ENCODE measurements at regions not wholly inside any gene's neighbourhood (a gene's known extent, or its start where the extent isn't known, plus 50 kb on each side); places are given as distances from the start of the nearest gene placed in this dataset.

DNA sequence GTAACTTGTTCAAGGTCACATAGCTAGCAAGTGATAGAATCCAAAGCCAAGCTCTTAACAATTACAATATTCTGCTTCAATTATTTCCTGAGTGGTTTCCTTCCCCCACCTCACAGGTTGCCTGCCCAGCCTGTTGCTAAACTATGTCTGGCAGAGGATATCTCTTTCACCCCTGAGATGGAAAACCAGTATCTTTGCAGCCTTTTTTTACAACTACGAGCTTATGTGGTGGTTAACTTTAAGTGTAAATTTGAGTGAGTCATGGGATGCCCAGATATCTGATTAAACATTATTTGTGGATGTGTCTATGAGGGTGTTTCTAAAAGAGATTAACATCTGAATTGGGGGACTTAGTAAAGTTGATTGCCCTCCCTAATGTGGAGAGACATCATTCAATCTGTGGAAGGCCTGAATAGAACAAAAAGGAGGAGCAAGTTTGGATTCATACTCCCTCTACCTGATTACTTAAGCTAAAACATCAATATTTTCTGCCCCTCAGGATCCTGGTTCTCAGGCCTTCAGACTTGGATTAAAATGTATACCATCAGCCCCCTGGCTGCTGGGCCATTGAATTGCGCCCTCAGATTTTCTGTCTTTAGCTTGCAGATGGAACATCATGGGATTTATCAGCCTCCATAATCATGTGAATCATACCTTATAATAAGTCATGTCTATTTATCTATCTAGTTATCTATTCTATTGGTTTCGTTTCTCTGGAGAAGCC lies 911.9 kb downstream of the METTL15 start:
- ChIA-PET POLR2A (no interaction called here), CTCF (no interaction called here)
- Mint-ChIP-seq H3K36me3 (ENCODE audit: low read depth) (no peaks in the 10 kb centered on the region), H3K27ac (no peak overlapping the region), H3K9me3 (no peaks in the 10 kb centered on the region), H3K4me1 (no peaks in the 10 kb centered on the region), H3K27me3 (no peaks in the 10 kb centered on the region), H3K4me3 (no peak overlapping the region)
- TF ChIP-seq, protein P1, sequence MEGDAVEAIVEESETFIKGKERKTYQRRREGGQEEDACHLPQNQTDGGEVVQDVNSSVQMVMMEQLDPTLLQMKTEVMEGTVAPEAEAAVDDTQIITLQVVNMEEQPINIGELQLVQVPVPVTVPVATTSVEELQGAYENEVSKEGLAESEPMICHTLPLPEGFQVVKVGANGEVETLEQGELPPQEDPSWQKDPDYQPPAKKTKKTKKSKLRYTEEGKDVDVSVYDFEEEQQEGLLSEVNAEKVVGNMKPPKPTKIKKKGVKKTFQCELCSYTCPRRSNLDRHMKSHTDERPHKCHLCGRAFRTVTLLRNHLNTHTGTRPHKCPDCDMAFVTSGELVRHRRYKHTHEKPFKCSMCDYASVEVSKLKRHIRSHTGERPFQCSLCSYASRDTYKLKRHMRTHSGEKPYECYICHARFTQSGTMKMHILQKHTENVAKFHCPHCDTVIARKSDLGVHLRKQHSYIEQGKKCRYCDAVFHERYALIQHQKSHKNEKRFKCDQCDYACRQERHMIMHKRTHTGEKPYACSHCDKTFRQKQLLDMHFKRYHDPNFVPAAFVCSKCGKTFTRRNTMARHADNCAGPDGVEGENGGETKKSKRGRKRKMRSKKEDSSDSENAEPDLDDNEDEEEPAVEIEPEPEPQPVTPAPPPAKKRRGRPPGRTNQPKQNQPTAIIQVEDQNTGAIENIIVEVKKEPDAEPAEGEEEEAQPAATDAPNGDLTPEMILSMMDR (IDR thresholded peaks at IDR 0.05) = no peak
- ATAC-seq (ENCODE audit: low read depth) (no peak), DNase-seq (no peak)
- intact Hi-C loops (cut with micrococcal nuclease) = no loop called here

DNA sequence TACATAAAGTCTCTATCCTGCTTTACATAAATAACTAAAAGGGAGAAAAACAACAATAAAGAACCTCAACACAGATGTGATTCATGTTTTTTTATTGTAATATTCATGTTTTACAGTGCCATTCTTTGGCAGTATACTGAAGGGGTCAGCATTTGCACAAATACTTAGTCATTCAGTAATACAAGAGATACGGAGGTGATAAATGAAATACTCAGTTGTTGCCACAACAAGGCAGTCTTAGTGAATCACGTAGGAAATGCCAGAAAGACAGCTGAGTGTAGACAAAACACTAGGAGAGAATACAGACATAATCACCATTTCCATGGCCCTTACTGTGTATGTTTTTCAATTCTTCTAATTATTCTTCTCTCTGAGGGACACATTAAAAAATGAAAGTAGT lies 910.4 kb downstream of the METTL15 start:
- CTCF ChIA-PET = no interaction called here
- H3K27ac Mint-ChIP-seq = no peak overlapping the region
- TF ChIP-seq, protein P1 (IDR thresholded peaks at IDR 0.05) = no peak
- DNase-seq = no peak
- H3K9me3 Mint-ChIP-seq = no peaks in the 10 kb centered on the region
- POLR2A ChIA-PET = no interaction called here
- ATAC-seq (ENCODE audit: low read depth) = no peak
- H3K36me3 Mint-ChIP-seq (ENCODE audit: low read depth) = no peaks in the 10 kb centered on the region
- H3K4me3 Mint-ChIP-seq = no peak overlapping the region
- no peaks in the 10 kb centered on the region for H3K27me3 Mint-ChIP-seq
- no peaks in the 10 kb centered on the region for H3K4me1 Mint-ChIP-seq
- intact Hi-C loops (cut with micrococcal nuclease) = no loop called here

GRCh38 chr11:29017941-29018340 lies 909.8 kb downstream of the METTL15 start:
- CTCF ChIA-PET = no interaction called here
- DNase-seq (no peak), ATAC-seq (ENCODE audit: low read depth) (no peak)
- H3K4me1 Mint-ChIP-seq = no peaks in the 10 kb centered on the region
- H3K36me3 Mint-ChIP-seq (ENCODE audit: low read depth) = no peaks in the 10 kb centered on the region
- TF ChIP-seq, protein P1 (IDR thresholded peaks at IDR 0.05) = no peak
- H3K4me3 Mint-ChIP-seq = no peak overlapping the region
- POLR2A ChIA-PET = no interaction called here
- H3K9me3 Mint-ChIP-seq = no peaks in the 10 kb centered on the region
- H3K27me3 Mint-ChIP-seq = no peaks in the 10 kb centered on the region
- H3K27ac Mint-ChIP-seq = no peak overlapping the region
- intact Hi-C loops (cut with micrococcal nuclease) = no loop called here

GRCh38 chr11:29012507-29012906 lies 904.3 kb downstream of the METTL15 start:
- intact Hi-C loops (cut with micrococcal nuclease) = no loop called here
- CTCF ChIA-PET = no interaction called here
- no peaks in the 10 kb centered on the region for H3K36me3 Mint-ChIP-seq (ENCODE audit: low read depth)

DNA sequence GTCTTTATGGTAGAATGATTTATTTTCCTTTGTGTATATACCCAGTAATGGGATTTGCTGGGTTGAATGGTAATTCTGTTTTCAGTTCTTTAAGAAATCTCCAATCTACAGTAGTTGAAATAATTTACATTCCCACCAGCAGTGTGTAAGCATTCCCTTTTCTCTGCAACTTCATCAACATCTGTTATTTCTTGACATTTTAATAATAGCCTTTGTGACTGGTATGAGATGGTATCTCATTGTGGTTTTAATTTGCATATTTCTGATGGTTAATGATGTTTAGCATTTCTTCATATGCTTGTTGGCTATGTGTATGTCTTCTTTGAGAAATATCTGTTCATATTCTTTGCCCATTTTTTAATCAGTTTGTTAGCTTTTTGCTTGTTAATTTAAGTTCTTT lies 901.2 kb downstream of the METTL15 start:
- H3K36me3 Mint-ChIP-seq (ENCODE audit: low read depth) = no peaks in the 10 kb centered on the region
- no peaks in the 10 kb centered on the region for H3K27me3 Mint-ChIP-seq
- no peak overlapping the region for H3K27ac Mint-ChIP-seq
- POLR2A ChIA-PET = no interaction called here
- no peak for ATAC-seq (ENCODE audit: low read depth)
- no peaks in the 10 kb centered on the region for H3K9me3 Mint-ChIP-seq
- TF ChIP-seq, protein P1 (IDR thresholded peaks at IDR 0.05) = no peak
- no peak overlapping the region for H3K4me3 Mint-ChIP-seq
- no peak for DNase-seq
- H3K4me1 Mint-ChIP-seq = no peaks in the 10 kb centered on the region
- CTCF ChIA-PET = no interaction called here
- intact Hi-C loops (cut with micrococcal nuclease) = no loop called here

More at GRCh38 chr11:29012507-29012906, 904.3 kb downstream of the METTL15 start:
- Mint-ChIP-seq H3K27me3 (no peaks in the 10 kb centered on the region), H3K4me1 (no peaks in the 10 kb centered on the region), H3K4me3 (no peak overlapping the region), H3K9me3 (no peaks in the 10 kb centered on the region), H3K27ac (no peak overlapping the region)
- no peak for DNase-seq
- TF ChIP-seq, protein P1 (IDR thresholded peaks at IDR 0.05) = no peak
- POLR2A ChIA-PET = no interaction called here
- no peak for ATAC-seq (ENCODE audit: low read depth)
